Body of pancreas (tissue), 4 donors: ENCODE measurements at regions not wholly inside any gene's neighbourhood (a gene's known extent, or its start where the extent isn't known, plus 50 kb on each side); places are given as distances from the start of the nearest gene placed in this dataset.

Source experiments
- CTCF ChIP-seq, 7 experiments: fragments of 450-650 bp in 4 of 7; fragments of 200-600 bp in 3 of 7; sonication (generic) in 3 of 7; IDR thresholded peaks; one replicate each; pipeline ENCODE4 v1.5.1; 2016 to 2019; ENCODE audit warnings: antibody characterized with exemption in 7 of 7
- POLR2A ChIP-seq, 3 donors: fragments of 450-650 bp; IDR thresholded peaks; one replicate each; pipeline ENCODE4 v1.6.1; 2016; ENCODE audit warnings: antibody characterized with exemption in 3 of 3, mild to moderate bottlenecking in 2 of 3

- TF ChIP-seq CTCF (IDR thresholded peaks at IDR 0.05), result no peak
- no peak for TF ChIP-seq POLR2A (IDR thresholded peaks at IDR 0.05)
These were observed 1348.5 kb downstream of the GRIK2 start for GRCh38 chr6:102742028-102742427.
